Natural killer cell (primary cell): ENCODE measurements at regions not wholly inside any gene's neighbourhood (a gene's known extent, or its start where the extent isn't known, plus 50 kb on each side); places are given as distances from the start of the nearest gene placed in this dataset.
"Not testable (repeated sequence)": the region's sequence is repeated elsewhere in the genome, so short reads cannot be mapped to it uniquely, and the experiment has no call there.

ENCODE experiments used
- ATAC-seq, 3 donors: fragments of 150-1000 bp in 2 of 3; fragments of 200-7000 bp in 1 of 3; cut with Tn5 transposase; 1 replicate in 1 of 3; 2 replicates in 2 of 3; pipeline ENCODE4 v1.10.0; 2021; ENCODE audit warnings: mild to moderate bottlenecking in 2 of 3, moderate library complexity in 2 of 3
- DNase-seq, 2 donors: peaks; one replicate each; pipeline versions ENCODE4 v3.0.0 to v3.0.0-alpha.2; 2013 to 2021; ENCODE audit warnings: mixed read lengths in 1 of 2
- H3K27ac ChIP-seq: one replicate; pipeline ENCODE4 v1.5.1; 2013; ENCODE audit warnings: mild to moderate bottlenecking, low read length
- H3K27me3 ChIP-seq: one replicate; pipeline ENCODE4 v1.6.1; 2013; ENCODE audit warnings: low read length; ENCODE audit not compliant: control insufficient read depth, insufficient read depth
- H3K36me3 ChIP-seq: one replicate; pipeline ENCODE4 v1.6.1; 2013; ENCODE audit warnings: low read length; ENCODE audit not compliant: control insufficient read depth, insufficient read depth
- H3K4me1 ChIP-seq: one replicate; pipeline ENCODE4 v1.6.1; 2013; ENCODE audit warnings: low read length; ENCODE audit not compliant: control insufficient read depth, insufficient read depth
- H3K4me3 ChIP-seq: one replicate; pipeline ENCODE4 v1.5.1; 2013; ENCODE audit warnings: low read length
- H3K9me3 ChIP-seq: one replicate; pipeline ENCODE4 v1.6.1; 2013; ENCODE audit warnings: low read length; ENCODE audit not compliant: control insufficient read depth, insufficient read depth
- H3K27ac Mint-ChIP-seq, 2 donors: one replicate each; pipeline ENCODE4 v1.8.0; 2022; ENCODE audit warnings: mild to moderate bottlenecking in 2 of 2, mixed read lengths in 2 of 2, moderate library complexity in 1 of 2
- H3K27me3 Mint-ChIP-seq, 2 donors: one replicate each; pipeline ENCODE4 v1.8.0; 2022; ENCODE audit warnings: low read depth in 2 of 2, mixed read lengths in 2 of 2
- H3K36me3 Mint-ChIP-seq: one replicate; pipeline ENCODE4 v1.8.0; 2022; ENCODE audit warnings: mixed read lengths
- H3K4me1 Mint-ChIP-seq, 2 donors: one replicate each; pipeline ENCODE4 v1.8.0; 2022; ENCODE audit warnings: mixed read lengths in 2 of 2
- H3K4me3 Mint-ChIP-seq: one replicate; pipeline ENCODE4 v1.8.0; 2022; ENCODE audit warnings: mild to moderate bottlenecking, moderate library complexity, mixed read lengths
- H3K9me3 Mint-ChIP-seq, 2 donors: one replicate each; pipeline ENCODE4 v1.8.0; 2022; ENCODE audit warnings: mixed read lengths in 2 of 2
- CTCF ChIP-seq: fragments of 200-600 bp; IDR thresholded peaks from one replicate; pipeline ENCODE4 v1.8.0; 2022; ENCODE audit warnings: antibody characterized with exemption
- WGBS: methylation state at CpG from one replicate; pipeline ENCODE4 v1.1.7; 2013; ENCODE audit warnings: missing lambda C conversion rate; ENCODE audit not compliant: insufficient coverage; 5-methylcytosine and 5-hydroxymethylcytosine counted together
- intact Hi-C: fragments of 100-400 bp; cut with micrococcal nuclease; formaldehyde crosslinking; loops from one replicate; pipeline ENCODE4 v1.14.2; 2022

GRCh38 chr5:44997506-44997905 is 188.8 kb downstream of the MRPS30 start:
- H3K36me3 ChIP-seq = no peaks in the 10 kb centered on the region
- H3K4me3 ChIP-seq = no peak overlapping the region
- no peaks in the 10 kb centered on the region for H3K4me1 ChIP-seq
- H3K9me3 Mint-ChIP-seq = no peaks in the 10 kb centered on the region
- no peak overlapping the region for H3K27ac ChIP-seq
- H3K4me1 Mint-ChIP-seq = no peaks in the 10 kb centered on the region
- no peaks in the 10 kb centered on the region for H3K9me3 ChIP-seq
- no peaks in the 10 kb centered on the region for H3K27me3 Mint-ChIP-seq
- intact Hi-C loops = no loop called here
- ATAC-seq (no peak), DNase-seq (no peak)
- TF ChIP-seq CTCF = no peak
- no CpG with 5 or more reads among the region's 1 CpG for WGBS
- H3K4me3 Mint-ChIP-seq = no peak overlapping the region
- H3K27ac Mint-ChIP-seq = no peak overlapping the region
- peaks cover under 1% of the 10 kb centered on the region for H3K36me3 Mint-ChIP-seq
- no peaks in the 10 kb centered on the region for H3K27me3 ChIP-seq

GRCh38 chr5:45007102-45007501 is 198.4 kb downstream of the MRPS30 start:
- H3K36me3 ChIP-seq, H3K27me3 Mint-ChIP-seq, intact Hi-C loops, H3K4me1 ChIP-seq, H3K9me3 ChIP-seq, H3K36me3 Mint-ChIP-seq, ATAC-seq, DNase-seq, H3K4me3 Mint-ChIP-seq, H3K27ac ChIP-seq, H3K4me3 ChIP-seq, H3K27ac Mint-ChIP-seq, H3K27me3 ChIP-seq, H3K4me1 Mint-ChIP-seq: not testable (repeated sequence)
- peaks cover 6 to 11% of the 10 kb centered on the region in 2 donors for H3K9me3 Mint-ChIP-seq
- WGBS = 84% methylated on average over 6 of the region's 6 CpGs

GRCh38 chr5:45017568-45017967 is 208.8 kb downstream of the MRPS30 start:
- H3K4me3 ChIP-seq = no peak overlapping the region
- H3K27me3 ChIP-seq = no peaks in the 10 kb centered on the region
- 89% methylated on average over 2 of the region's 4 CpGs for WGBS
- Mint-ChIP-seq H3K36me3 (no peaks in the 10 kb centered on the region), H3K4me1 (no peaks in the 10 kb centered on the region), H3K4me3 (no peak overlapping the region), H3K27me3 (no peaks in the 10 kb centered on the region), H3K27ac (no peak overlapping the region), H3K9me3 (peaks cover 8% of the 10 kb centered on the region in 2 donors)
- H3K9me3 ChIP-seq = peaks cover 6% of the 10 kb centered on the region
- intact Hi-C loops = no loop called here
- no peaks in the 10 kb centered on the region for H3K4me1 ChIP-seq
- DNase-seq = no peak
- no peaks in the 10 kb centered on the region for H3K36me3 ChIP-seq
- H3K27ac ChIP-seq = no peak overlapping the region
- TF ChIP-seq CTCF = no peak
- ATAC-seq = no peak

- ATAC-seq = no peak
- peaks cover 10 to 17% of the 10 kb centered on the region in 2 donors for H3K9me3 Mint-ChIP-seq
- no peaks in the 10 kb centered on the region for H3K27me3 ChIP-seq
- no peak overlapping the region for H3K27ac Mint-ChIP-seq
- no peaks in the 10 kb centered on the region for H3K9me3 ChIP-seq
- WGBS = 88% methylated on average over 2 of the region's 2 CpGs
- no peak overlapping the region for H3K27ac ChIP-seq
- no peak for TF ChIP-seq CTCF
- H3K4me3 Mint-ChIP-seq = no peak overlapping the region
- no peaks in the 10 kb centered on the region for H3K4me1 ChIP-seq
- no peaks in the 10 kb centered on the region for H3K27me3 Mint-ChIP-seq
- intact Hi-C loops = no loop called here
- DNase-seq = no peak
- no peaks in the 10 kb centered on the region for H3K36me3 ChIP-seq
- no peaks in the 10 kb centered on the region for H3K4me1 Mint-ChIP-seq
- no peak overlapping the region for H3K4me3 ChIP-seq
- H3K36me3 Mint-ChIP-seq = peaks cover 7% of the 10 kb centered on the region
Measured at GRCh38 chr5:45029553-45029952, 220.8 kb downstream of the MRPS30 start.
